HT1080 (cell line): ENCODE measurements at regions not wholly inside any gene's neighbourhood (a gene's known extent, or its start where the extent isn't known, plus 50 kb on each side); places are given as distances from the start of the nearest gene placed in this dataset.
"Not testable (repeated sequence)": the region's sequence is repeated elsewhere in the genome, so short reads cannot be mapped to it uniquely, and the experiment has no call there.

Source experiments
- DNase-seq: peaks from one replicate; pipeline ENCODE4 v3.0.0-alpha.2; 2015; ENCODE audit warnings: low read depth

GRCh38 chr18:54662986-54663385 lies 71.9 kb downstream of the DYNAP start:
- no peak for DNase-seq

GRCh38 chr18:54669701-54670100 lies 78.7 kb downstream of the DYNAP start:
- not testable (repeated sequence) for DNase-seq

GRCh38 chr18:54671291-54671881 lies 80.3 kb downstream of the DYNAP start:
- peak; percentile 46 for DNase-seq

GRCh38 chr18:54672109-54672508 lies 81.1 kb downstream of the DYNAP start:
- DNase-seq: no peak

GRCh38 chr18:54672846-54673475 lies 81.9 kb downstream of the DYNAP start:
- DNase-seq: peak; percentile 13

GRCh38 chr18:54673936-54674335 lies 82.9 kb downstream of the DYNAP start:
- DNase-seq: no peak

- DNase-seq: no peak
Measured at GRCh38 chr18:54675076-54675475, 84.0 kb downstream of the DYNAP start.

- peak; percentile 86 for DNase-seq
Measured at GRCh38 chr18:54679318-54680149, 88.5 kb downstream of the DYNAP start.

GRCh38 chr18:54684784-54685183 lies 93.7 kb downstream of the DYNAP start:
- no peak for DNase-seq

- no peak for DNase-seq
Measured at GRCh38 chr18:54689319-54689718, 98.3 kb downstream of the DYNAP start.

GRCh38 chr18:54690198-54690597 lies 99.2 kb downstream of the DYNAP start:
- DNase-seq: peak; percentile 51

- no peak for DNase-seq
Measured at GRCh38 chr18:54692463-54692862, 101.4 kb downstream of the DYNAP start.

- DNase-seq: no peak
Measured at GRCh38 chr18:54696616-54697293, 105.7 kb downstream of the DYNAP start.

GRCh38 chr18:54700580-54700979 lies 109.5 kb downstream of the DYNAP start:
- no peak for DNase-seq

GRCh38 chr18:54702686-54703085 lies 111.6 kb downstream of the DYNAP start:
- no peak for DNase-seq

- no peak for DNase-seq
Measured at GRCh38 chr18:54710074-54710899, 118.0 kb upstream of the RAB27B start.

- no peak for DNase-seq
Measured at GRCh38 chr18:54710900-54711281, 117.4 kb upstream of the RAB27B start.

GRCh38 chr18:54712306-54712705 lies 116.0 kb upstream of the RAB27B start:
- DNase-seq: peak; percentile 83

GRCh38 chr18:54712758-54713157 lies 115.5 kb upstream of the RAB27B start:
- DNase-seq: no peak

- no peak for DNase-seq
Measured at GRCh38 chr18:54713386-54713785, 114.9 kb upstream of the RAB27B start.

GRCh38 chr18:54714851-54715250 lies 113.4 kb upstream of the RAB27B start:
- no peak for DNase-seq
